Muscle of leg (tissue), 3 donors: ENCODE measurements at regions not wholly inside any gene's neighbourhood (a gene's known extent, or its start where the extent isn't known, plus 50 kb on each side); places are given as distances from the start of the nearest gene placed in this dataset.

Experiments
- DNase-seq: peaks from one replicate; pipeline ENCODE4 v3.0.0; 2013
- H3K27ac ChIP-seq: one replicate; pipeline ENCODE4 v1.5.1; 2013; ENCODE audit warnings: mild to moderate bottlenecking, low read length, control low read depth
- H3K27me3 ChIP-seq: one replicate; pipeline ENCODE4 v1.6.1; 2013; ENCODE audit warnings: low read length; ENCODE audit not compliant: control insufficient read depth, insufficient read depth
- H3K36me3 ChIP-seq: one replicate; pipeline ENCODE4 v1.6.1; 2013; ENCODE audit warnings: low read length; ENCODE audit not compliant: control insufficient read depth, insufficient read depth
- H3K4me1 ChIP-seq: one replicate; pipeline ENCODE4 v1.6.1; 2013; ENCODE audit warnings: low read length; ENCODE audit not compliant: control insufficient read depth, insufficient read depth
- H3K4me3 ChIP-seq: one replicate; pipeline ENCODE4 v1.5.1; 2013; ENCODE audit warnings: low read length, control low read depth
- H3K9me3 ChIP-seq: replicated peaks from 2 replicates; pipeline ENCODE4 v1.6.1; 2013; ENCODE audit warnings: low read depth, low read length; ENCODE audit not compliant: control insufficient read depth
- WGBS: methylation state at CpG from one replicate; pipeline ENCODE4 v1.1.5; 2013; ENCODE audit warnings: missing lambda C conversion rate; ENCODE audit not compliant: insufficient coverage; 5-methylcytosine and 5-hydroxymethylcytosine counted together

DNA sequence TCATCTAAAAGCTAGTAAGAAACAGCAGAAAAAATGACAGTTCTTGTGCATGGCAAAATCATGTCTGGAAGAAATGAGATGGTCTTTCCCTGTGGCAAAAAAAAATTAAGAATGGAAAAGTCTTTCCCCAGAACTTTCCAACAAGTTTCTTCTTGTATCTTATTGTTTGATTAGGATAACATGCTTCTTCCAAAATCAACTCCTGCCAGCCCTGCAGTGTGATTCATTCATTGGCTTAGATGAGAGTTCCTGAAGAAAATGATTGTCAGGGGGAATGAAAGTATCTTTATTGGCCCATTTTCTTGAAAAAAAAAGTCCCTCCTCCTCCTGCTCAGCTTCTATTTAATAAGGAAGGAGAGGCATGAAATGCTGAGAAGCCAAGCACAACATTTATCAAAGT is 407.7 kb downstream of the ARAP2 start:
- no peak overlapping the region for H3K4me3 ChIP-seq
- no peaks in the 10 kb centered on the region for H3K27me3 ChIP-seq
- H3K9me3 ChIP-seq: peaks cover 5% of the 10 kb centered on the region
- H3K36me3 ChIP-seq: no peaks in the 10 kb centered on the region
- DNase-seq: peak; percentile 85
- H3K27ac ChIP-seq: no peak overlapping the region
- no peaks in the 10 kb centered on the region for H3K4me1 ChIP-seq

DNA sequence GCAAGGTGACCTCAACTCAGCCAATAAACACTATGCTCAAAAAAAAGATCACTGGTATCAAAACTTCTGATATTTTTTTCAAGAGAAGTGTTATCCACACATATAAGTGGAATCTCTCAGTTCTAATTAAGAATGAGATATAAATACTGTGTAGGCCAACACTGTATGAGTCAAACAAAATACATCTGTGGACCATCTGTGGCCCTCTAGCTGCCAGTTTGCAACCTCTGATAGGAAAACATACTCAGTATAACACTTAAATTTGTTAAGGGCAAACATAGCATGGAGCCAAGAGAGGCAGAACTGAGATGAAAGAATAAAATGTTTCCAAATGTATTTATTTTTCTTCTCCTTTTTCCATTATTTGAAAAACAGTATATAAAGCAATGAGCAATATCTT is 377.3 kb downstream of the ARAP2 start:
- no peak for DNase-seq
- Histone ChIP-seq H3K4me1 (no peaks in the 10 kb centered on the region), H3K36me3 (no peaks in the 10 kb centered on the region), H3K9me3 (peaks cover 4% of the 10 kb centered on the region), H3K27me3 (no peaks in the 10 kb centered on the region), H3K4me3 (no peak overlapping the region), H3K27ac (no peak overlapping the region)

DNA sequence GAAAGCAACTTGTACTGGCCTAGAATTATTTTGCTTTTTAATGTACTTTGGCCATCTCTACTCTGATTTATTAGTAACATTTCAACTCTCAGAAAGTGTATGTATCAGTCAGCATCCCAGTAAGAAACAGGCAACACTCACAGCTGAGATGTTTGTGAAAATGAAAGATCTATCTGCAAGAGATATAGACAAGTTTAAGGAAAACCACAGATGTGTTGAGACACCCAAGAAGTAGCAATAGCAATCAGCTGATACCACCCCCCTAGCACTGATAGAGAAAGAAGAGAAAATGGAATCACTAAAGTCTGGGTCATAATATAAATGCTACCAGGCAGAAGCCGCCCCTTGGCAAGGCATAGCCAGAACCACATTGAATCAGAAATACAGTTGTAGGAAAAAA is 372.0 kb downstream of the ARAP2 start:
- no peak overlapping the region for H3K4me3 ChIP-seq
- H3K4me1 ChIP-seq: no peaks in the 10 kb centered on the region
- DNase-seq: no peak
- H3K9me3 ChIP-seq: no peaks in the 10 kb centered on the region
- no peak overlapping the region for H3K27ac ChIP-seq
- no CpG with 5 or more reads among the region's 1 CpG for WGBS
- H3K36me3 ChIP-seq: no peaks in the 10 kb centered on the region
- no peaks in the 10 kb centered on the region for H3K27me3 ChIP-seq

DNA sequence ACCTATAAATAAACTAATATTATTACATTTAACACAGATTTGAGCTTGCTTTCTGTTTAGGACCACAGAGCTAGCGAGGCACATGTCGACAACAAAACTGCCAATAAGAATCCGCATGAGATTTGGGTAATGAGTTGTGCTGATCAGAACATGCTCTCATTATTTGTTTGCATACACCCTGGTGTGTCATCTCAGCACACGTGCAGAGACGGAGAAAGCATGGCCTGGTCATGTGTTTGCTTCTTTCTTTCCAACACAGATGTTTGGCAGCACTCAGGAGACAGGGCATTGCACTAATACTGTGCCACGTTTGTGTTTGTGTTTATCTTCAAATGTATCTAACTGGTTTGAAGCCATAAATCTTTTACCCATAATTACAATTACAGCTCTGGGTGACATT is 364.8 kb downstream of the ARAP2 start:
- H3K4me3 ChIP-seq: no peak overlapping the region
- no peak overlapping the region for H3K27ac ChIP-seq
- peak; percentile 46 for DNase-seq
- H3K27me3 ChIP-seq: no peaks in the 10 kb centered on the region
- H3K36me3 ChIP-seq: no peaks in the 10 kb centered on the region
- no peaks in the 10 kb centered on the region for H3K9me3 ChIP-seq
- H3K4me1 ChIP-seq: no peaks in the 10 kb centered on the region
- WGBS: no CpG with 5 or more reads among the region's 6 CpGs

DNA sequence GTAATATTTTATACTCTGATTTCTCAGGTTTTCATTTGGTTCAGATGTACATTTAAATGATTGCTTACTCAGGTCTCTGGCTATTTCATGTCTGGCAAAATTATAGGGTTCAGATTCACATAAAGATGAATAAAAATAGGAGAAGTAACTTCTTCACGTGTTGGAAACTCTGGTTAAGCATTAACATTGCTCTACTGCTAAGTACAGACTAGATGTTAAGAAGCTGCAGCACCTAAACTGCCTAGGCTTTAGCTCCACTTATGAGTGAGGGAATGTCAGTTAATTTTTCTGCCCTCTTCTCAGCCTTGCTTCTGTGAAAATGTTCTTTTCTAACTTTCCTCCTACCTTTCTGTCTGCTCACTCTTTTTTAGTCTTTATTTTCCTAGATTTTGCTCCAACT is 361.2 kb downstream of the ARAP2 start:
- no CpG with 5 or more reads among the region's 1 CpG for WGBS
- Histone ChIP-seq H3K4me3 (no peak overlapping the region), H3K9me3 (no peaks in the 10 kb centered on the region), H3K27me3 (no peaks in the 10 kb centered on the region), H3K27ac (no peak overlapping the region), H3K36me3 (no peaks in the 10 kb centered on the region), H3K4me1 (no peaks in the 10 kb centered on the region)
- no peak for DNase-seq

DNA sequence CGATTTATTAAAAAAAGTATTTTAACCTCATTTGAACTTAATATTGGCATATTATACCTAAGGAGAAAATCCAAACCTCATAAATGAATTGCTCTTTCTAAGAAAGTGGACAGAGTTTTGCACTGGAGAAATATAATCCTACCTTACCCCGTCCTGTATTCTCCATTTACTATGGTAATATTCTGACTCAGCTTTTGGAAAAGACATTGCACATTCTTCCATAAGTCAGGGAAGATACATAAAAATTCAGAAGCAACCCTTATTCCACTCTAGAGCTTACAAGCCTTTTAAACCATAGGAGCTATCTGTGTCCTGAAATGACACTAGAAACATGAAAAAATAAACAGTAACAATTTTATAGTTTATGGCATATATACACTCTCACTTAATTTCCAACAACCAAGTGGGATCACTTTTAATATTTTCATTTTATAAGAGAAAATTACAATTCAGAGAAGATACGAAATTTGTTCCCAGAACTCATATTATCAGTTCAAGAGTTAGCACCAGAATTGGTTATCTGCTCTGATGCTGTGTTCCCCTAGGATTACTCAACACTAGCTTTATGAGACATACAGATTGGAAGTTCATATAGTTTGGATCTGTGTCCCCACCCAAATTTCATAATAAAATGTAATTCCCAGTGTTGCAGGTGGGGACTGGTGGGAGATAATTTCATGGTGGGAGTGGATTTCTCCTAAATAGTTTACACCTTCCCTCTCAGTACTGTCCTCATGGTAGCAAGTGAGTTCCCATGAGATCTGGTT is 359.4 kb downstream of the ARAP2 start:
- DNase-seq: peak; percentile 55
- Histone ChIP-seq H3K27ac (no peak overlapping the region), H3K27me3 (no peaks in the 10 kb centered on the region), H3K4me3 (no peak overlapping the region), H3K4me1 (no peaks in the 10 kb centered on the region), H3K36me3 (no peaks in the 10 kb centered on the region), H3K9me3 (no peaks in the 10 kb centered on the region)
- no CpG with 5 or more reads among the region's 3 CpGs for WGBS

DNA sequence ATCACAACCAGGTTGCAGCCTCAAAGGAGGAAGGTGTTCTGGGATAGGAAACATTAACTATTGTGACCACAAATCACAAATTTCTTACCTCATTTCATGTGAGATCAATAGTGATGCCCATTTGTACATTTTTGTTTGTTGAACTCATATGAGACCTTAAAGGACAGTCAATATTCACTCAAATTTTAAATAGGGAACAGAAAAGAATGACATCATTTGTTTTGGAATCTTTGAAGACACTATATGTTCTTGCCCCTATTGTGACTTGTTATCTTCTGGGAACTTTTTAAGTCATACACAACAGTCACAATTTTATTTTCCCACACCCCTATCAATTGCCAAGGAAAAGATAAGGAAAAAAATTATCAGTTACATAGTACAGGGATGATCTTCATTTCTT is 346.5 kb downstream of the ARAP2 start:
- DNase-seq: no peak
- Histone ChIP-seq H3K4me3 (no peak overlapping the region), H3K27ac (no peak overlapping the region), H3K9me3 (no peaks in the 10 kb centered on the region), H3K27me3 (no peaks in the 10 kb centered on the region), H3K36me3 (no peaks in the 10 kb centered on the region), H3K4me1 (no peaks in the 10 kb centered on the region)

DNA sequence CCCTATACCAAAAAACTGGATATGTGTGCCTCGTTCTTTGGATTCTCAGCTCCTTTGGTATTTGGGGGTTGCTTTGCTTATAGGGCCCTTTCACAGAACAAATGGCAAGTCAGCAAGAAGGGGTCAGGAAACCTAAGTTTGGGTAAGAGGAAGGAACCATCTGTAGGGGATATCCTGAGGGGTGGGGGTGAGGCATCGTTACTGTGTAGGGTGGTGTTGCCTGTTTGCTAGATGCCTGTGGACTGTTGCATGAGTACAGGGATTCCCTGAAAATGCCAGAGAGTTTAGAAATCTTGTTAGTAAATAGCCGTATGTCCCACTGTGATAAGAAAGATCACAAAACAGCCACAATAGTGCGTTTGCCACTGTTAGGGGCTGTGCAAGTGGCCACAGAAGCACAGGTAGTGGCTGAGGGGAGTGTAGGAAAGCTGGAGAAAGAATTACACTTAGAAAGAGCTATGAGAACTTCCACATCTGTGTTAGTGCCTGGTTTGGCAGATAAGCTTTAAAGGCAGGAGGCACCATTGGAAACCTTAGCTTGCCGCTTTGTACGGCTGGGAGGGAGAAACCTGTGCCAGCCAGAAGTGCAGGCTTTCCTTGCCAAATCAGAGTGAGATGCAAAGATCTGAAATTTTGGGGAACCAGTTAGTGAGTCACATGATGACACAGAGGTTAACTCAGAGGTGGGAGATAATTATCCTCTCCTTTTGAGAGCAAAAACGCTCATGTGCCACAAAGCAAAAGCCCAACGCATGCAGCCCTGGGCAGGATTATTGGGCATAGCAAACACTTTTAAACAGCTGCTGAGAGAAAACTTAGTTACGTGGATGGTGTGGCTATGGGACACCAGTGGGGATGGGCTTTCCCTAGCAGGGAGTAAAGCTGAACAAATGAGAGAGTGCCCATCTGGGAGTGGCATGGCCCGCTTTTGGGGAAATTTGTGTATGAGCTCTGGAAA is 343.7 kb downstream of the ARAP2 start:
- peak; percentile 37 for DNase-seq
- H3K9me3 ChIP-seq: no peaks in the 10 kb centered on the region
- H3K4me3 ChIP-seq: no peak overlapping the region
- WGBS: 85% methylated on average over 8 of the region's 10 CpGs
- no peaks in the 10 kb centered on the region for H3K27me3 ChIP-seq
- no peaks in the 10 kb centered on the region for H3K36me3 ChIP-seq
- no peak overlapping the region for H3K27ac ChIP-seq
- no peaks in the 10 kb centered on the region for H3K4me1 ChIP-seq

DNA sequence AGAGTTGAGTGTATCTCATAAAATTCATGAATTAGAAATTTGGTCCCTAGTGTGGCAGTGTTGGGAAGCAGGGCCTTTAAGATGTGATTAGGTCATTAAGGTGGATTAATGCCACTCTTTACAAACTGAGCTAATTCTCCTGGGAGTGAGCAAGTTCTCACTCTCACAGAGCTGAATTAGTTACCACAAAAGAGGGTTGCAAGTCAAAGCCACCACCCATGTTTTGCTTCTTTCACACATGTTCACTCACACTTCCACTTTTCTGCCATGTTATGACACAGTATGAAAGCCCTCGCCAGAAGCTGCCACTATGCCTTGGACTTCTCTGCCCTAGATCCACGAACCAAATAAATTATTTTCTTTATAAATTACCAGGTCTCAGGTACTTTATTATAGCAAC is 332.1 kb downstream of the ARAP2 start:
- no peaks in the 10 kb centered on the region for H3K9me3 ChIP-seq
- no peak overlapping the region for H3K4me3 ChIP-seq
- WGBS: 71% methylated on average over 1 of the region's 2 CpGs
- H3K36me3 ChIP-seq: no peaks in the 10 kb centered on the region
- H3K27me3 ChIP-seq: no peaks in the 10 kb centered on the region
- H3K27ac ChIP-seq: no peak overlapping the region
- no peaks in the 10 kb centered on the region for H3K4me1 ChIP-seq
- no peak for DNase-seq

DNA sequence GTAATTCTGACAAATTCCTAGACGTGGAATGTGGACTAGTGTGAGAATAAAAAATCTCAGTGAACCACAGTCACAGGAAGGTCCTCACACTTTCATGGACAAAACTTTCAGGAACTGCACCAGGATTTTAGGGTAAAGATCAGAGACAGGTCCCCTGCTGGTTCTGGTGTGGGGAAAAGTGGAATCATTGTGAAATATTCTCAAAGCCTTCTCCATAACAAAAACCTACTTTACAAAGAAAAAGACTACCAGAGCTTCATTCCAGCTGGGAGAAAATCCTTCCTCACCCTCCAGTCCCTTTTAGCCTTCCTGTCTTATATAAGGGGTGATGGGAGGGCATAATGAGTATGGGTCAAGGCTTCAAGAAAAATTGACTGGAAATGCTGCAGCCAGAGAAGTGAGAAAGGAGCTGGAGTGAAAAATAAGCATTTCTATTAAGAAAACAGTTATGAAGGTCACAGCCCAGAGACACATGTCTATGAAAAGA is 325.8 kb downstream of the ARAP2 start:
- no peaks in the 10 kb centered on the region for H3K4me1 ChIP-seq
- no CpG with 5 or more reads among the region's 1 CpG for WGBS
- no peaks in the 10 kb centered on the region for H3K36me3 ChIP-seq
- DNase-seq: no peak
- H3K4me3 ChIP-seq: no peak overlapping the region
- no peak overlapping the region for H3K27ac ChIP-seq
- H3K9me3 ChIP-seq: no peaks in the 10 kb centered on the region
- H3K27me3 ChIP-seq: no peaks in the 10 kb centered on the region
